K562 (cell line): ENCODE measurements at regions not wholly inside any gene's neighbourhood (a gene's known extent, or its start where the extent isn't known, plus 50 kb on each side); places are given as distances from the start of the nearest gene placed in this dataset.

Source experiments
- ATAC-seq: fragments of 200-7000 bp; cut with Tn5 transposase; 3 replicates; pipeline ENCODE4 v1.9.1; 2020; ENCODE audit warnings: moderate library complexity
- BruUV-seq: library from RNA; stranded (reverse); fragments of 400-500 nt; replicated peaks from 2 replicates; lab custom pipeline; 2021; lab: Mats Ljungman, UMichigan
- CTCF ChIA-PET: fragments of 300-600 bp; formaldehyde crosslinking; extraction: SDS; loops from one replicate; lab custom pipeline; 2021; ENCODE audit warnings: low intra/inter-chr PET ratio; lab: Yijun Ruan, JAX
- POLR2A ChIA-PET: fragments of 300-600, 350-650 bp; sonication (Branson Sonifier 250); formaldehyde crosslinking; extraction: SDS; loops from one replicate; lab custom pipeline; 2021; ENCODE audit warnings: antibody characterized with exemption, inconsistent platforms; lab: Yijun Ruan, JAX
- DNase-seq, 4 experiments: peaks; one replicate each; pipeline versions ENCODE4 v3.0.0 to v3.0.0-alpha.2; 2011 to 2018; ENCODE audit warnings: low spot score in 3 of 4, mixed read lengths in 3 of 4; ENCODE audit errors: extremely low read depth in 1 of 4
- FAIRE-seq: peaks from 2 replicates; lab custom pipeline; 2011; peaks lifted over from hg19 to GRCh38; lab: Jason Lieb, UNC
- H2AFZ ChIP-seq: 2 replicates; pipeline ENCODE4 v1.6.0; 2011; ENCODE audit warnings: low read depth, low read length, control low read depth, inconsistent platforms
- H3K27ac ChIP-seq: fragments of 200-600 bp; 3 replicates; pipeline ENCODE4 v1.8.0; 2011; ENCODE audit warnings: low read depth, mild to moderate bottlenecking, control low read depth, inconsistent platforms, low read length, moderate library complexity, mixed read lengths; ENCODE audit errors: extremely low read depth
- H3K27me3 ChIP-seq, 2 experiments: fragments of 300-600 bp in 1 of 2; 2 replicates in 1 of 2; 3 replicates in 1 of 2; pipeline versions ENCODE4 v1.6.0 to v1.8.0; 2011; ENCODE audit warnings: inconsistent platforms in 2 of 2, low read length in 2 of 2, mild to moderate bottlenecking in 1 of 2, mixed read lengths in 1 of 2, moderate library complexity in 1 of 2; ENCODE audit not compliant: control insufficient read depth in 2 of 2, insufficient read depth in 2 of 2
- H3K36me3 ChIP-seq: fragments of 300-600 bp; 3 replicates; pipeline ENCODE4 v1.8.0; 2011; ENCODE audit warnings: mild to moderate bottlenecking, low read length, inconsistent platforms; ENCODE audit not compliant: control insufficient read depth, insufficient read depth
- H3K4me1 ChIP-seq, 2 experiments: fragments of 200-600 bp in 1 of 2; replicated peaks in 1 of 2; 2 replicates in 1 of 2; 3 replicates in 1 of 2; pipeline versions ENCODE4 v1.5.1 to v1.8.0; 2011; ENCODE audit warnings: inconsistent platforms in 2 of 2, low read length in 2 of 2, mild to moderate bottlenecking in 1 of 2, mixed read lengths in 1 of 2, moderate library complexity in 1 of 2; ENCODE audit not compliant: control insufficient read depth in 2 of 2, insufficient read depth in 2 of 2
- H3K4me2 ChIP-seq: 2 replicates; pipeline ENCODE4 v1.6.1; 2011; ENCODE audit warnings: low read length, control low read depth, inconsistent platforms, mixed read lengths; ENCODE audit not compliant: insufficient read depth
- H3K4me3 ChIP-seq: fragments of 200-600 bp; sonication (generic), shearing (Covaris generic); 2 replicates; pipeline ENCODE4 v1.5.1; 2016; ENCODE audit warnings: control low read depth, inconsistent platforms
- H3K79me2 ChIP-seq: fragments of 200-600 bp; 3 replicates; pipeline ENCODE4 v1.8.0; 2011; ENCODE audit warnings: low read length, inconsistent platforms; ENCODE audit not compliant: control insufficient read depth, insufficient read depth
- H3K9ac ChIP-seq, 2 experiments: 2 replicates each; pipeline versions ENCODE4 v1.6.0 to v1.6.1; 2011; ENCODE audit warnings: low read depth in 2 of 2, low read length in 2 of 2, control low read depth in 1 of 2, inconsistent platforms in 1 of 2, mild to moderate bottlenecking in 1 of 2, mixed read lengths in 1 of 2; ENCODE audit not compliant: insufficient read depth in 1 of 2
- H3K9me1 ChIP-seq: one replicate; pipeline ENCODE4 v1.6.0; 2011; ENCODE audit warnings: inconsistent platforms, mild to moderate bottlenecking, low read length, moderate library complexity; ENCODE audit not compliant: control insufficient read depth, insufficient read depth
- H3K9me3 ChIP-seq: replicated peaks from 2 replicates; pipeline ENCODE4 v1.5.1; 2011; ENCODE audit warnings: low read depth, low read length, inconsistent platforms; ENCODE audit not compliant: control insufficient read depth, insufficient read depth
- H4K20me1 ChIP-seq: replicated peaks from 2 replicates; pipeline ENCODE4 v1.6.1; 2011; ENCODE audit warnings: low read length, inconsistent platforms, mixed read lengths; ENCODE audit not compliant: control insufficient read depth, insufficient read depth
- MTA3 ChIP-seq: fragments of 450-650 bp; formaldehyde crosslinking; IDR thresholded peaks from 2 replicates; pipeline ENCODE4 v1.6.1; 2017; ENCODE audit warnings: mild to moderate bottlenecking, borderline replicate concordance
- PURB ChIP-seq: sonication (generic); formaldehyde crosslinking; IDR thresholded peaks from 2 replicates; pipeline ENCODE4 v1.9.0; 2021; ENCODE audit warnings: low read depth, mild to moderate bottlenecking, missing genetic modification reagents
- U2AF2 ChIP-seq: fragments of 200-400 bp; formaldehyde crosslinking; optimal IDR thresholded peaks from 2 replicates; pipeline ENCODE3; 2017; ENCODE audit warnings: low read depth, mild to moderate bottlenecking, low read length
- ZNF165 ChIP-seq: fragments of 250-450 bp; sonication (Bioruptor Pico); IDR thresholded peaks from 2 replicates; pipeline ENCODE4 v1.4.0; 2020; ENCODE audit warnings: borderline replicate concordance
- ZNF3 ChIP-seq: fragments of 250-450 bp; sonication (Bioruptor Pico); IDR thresholded peaks from 2 replicates; pipeline ENCODE4 v1.5.0; 2021; ENCODE audit warnings: mild to moderate bottlenecking, moderate library complexity
- ZZZ3 ChIP-seq: fragments of 450-650 bp; IDR thresholded peaks from 2 replicates; pipeline ENCODE4 v1.6.1; 2016; ENCODE audit warnings: antibody characterized with exemption, mild to moderate bottlenecking, moderate library complexity
- WGBS: fragments of 100-300 bp; shearing (Covaris generic); methylation state at CpG from one replicate; pipeline ENCODE4 v1.1.6; 2016; ENCODE audit warnings: low coverage, mixed read lengths; ENCODE audit not compliant: insufficient coverage; ENCODE audit errors: missing lambda C conversion rate; 5-methylcytosine and 5-hydroxymethylcytosine counted together
- in situ Hi-C: fragments of 300-500 bp; cut with MboI; formaldehyde crosslinking; loops from 4 replicates; pipeline ENCODE4 v1.15.0; 2018; ENCODE audit warnings: inconsistent platforms, mixed read lengths
- intact Hi-C: fragments of 100-400 bp; cut with micrococcal nuclease; formaldehyde crosslinking; loops from 2 replicates; pipeline ENCODE4 v1.14.2; 2022

GRCh38 chrX:35339796-35340195 is 397.2 kb downstream of the FAM47B start:
- no peak for DNase-seq
- no peak for ATAC-seq
- H3K79me2 ChIP-seq = no peaks in the 10 kb centered on the region
- FAIRE-seq = no peak
- CTCF ChIA-PET = no interaction called here
- no peak overlapping the region for H3K4me3 ChIP-seq
- no peak overlapping the region for H2AFZ ChIP-seq
- in situ Hi-C loops = no loop called here
- TF ChIP-seq ZZZ3 = no peak
- no peak for TF ChIP-seq PURB (CRISPR knock-in tag)
- TF ChIP-seq MTA3 = no peak
- TF ChIP-seq ZNF3 (CRISPR knock-in tag) = no peak
- no peak for TF ChIP-seq U2AF2
- TF ChIP-seq, all 486 proteins: peak for 0
- intact Hi-C loops = no loop called here
- no peak overlapping the region for H3K27ac ChIP-seq
- no peak overlapping the region for H3K9ac ChIP-seq
- H3K9me1 ChIP-seq = no peaks in the 10 kb centered on the region
- WGBS = 8% methylated on average over 3 of the region's 3 CpGs
- H4K20me1 ChIP-seq = no peaks in the 10 kb centered on the region
- BruUV-seq = no TSS peak
- POLR2A ChIA-PET = interaction anchor here (0.6 kb wide), 1 partner anchor 1595 kb away, joined by 3 read pairs; no protein-coding TSS in a partner anchor
- H3K9me3 ChIP-seq = no peaks in the 10 kb centered on the region
- H3K36me3 ChIP-seq = no peaks in the 10 kb centered on the region
- no peak overlapping the region for H3K4me2 ChIP-seq
- no peaks in the 10 kb centered on the region for H3K27me3 ChIP-seq
- H3K4me1 ChIP-seq = no peaks in the 10 kb centered on the region

- intact Hi-C loops = no loop called here
- ATAC-seq (no peak), DNase-seq (no peak), FAIRE-seq (no peak)
- Histone ChIP-seq H3K9me3 (no peaks in the 10 kb centered on the region), H3K4me1 (no peaks in the 10 kb centered on the region), H3K9me1 (no peaks in the 10 kb centered on the region), H2AFZ (no peak overlapping the region), H3K27ac (no peak overlapping the region), H3K27me3 (no peaks in the 10 kb centered on the region), H3K79me2 (no peaks in the 10 kb centered on the region), H3K4me2 (no peak overlapping the region), H3K36me3 (no peaks in the 10 kb centered on the region), H4K20me1 (no peaks in the 10 kb centered on the region), H3K4me3 (no peak overlapping the region), H3K9ac (no peak overlapping the region)
- BruUV-seq = no TSS peak
- ChIA-PET CTCF (no interaction called here), POLR2A (no interaction called here)
- in situ Hi-C loops = no loop called here
- TF ChIP-seq ZNF165 (CRISPR knock-in tag) = no peak
- TF ChIP-seq, all 486 proteins: peak for 0
- WGBS = 0% methylated on average over 1 of the region's 1 CpG
Measured at GRCh38 chrX:35340465-35340864, 397.9 kb downstream of the FAM47B start.
